ENCODE measurements at regions not wholly inside any gene's neighbourhood (a gene's known extent, or its start where the extent isn't known, plus 50 kb on each side); places are given as distances from the start of the nearest gene placed in this dataset.
"Not testable (repeated sequence)": the region's sequence is repeated elsewhere in the genome, so short reads cannot be mapped to it uniquely, and the experiment has no call there.

DNA sequence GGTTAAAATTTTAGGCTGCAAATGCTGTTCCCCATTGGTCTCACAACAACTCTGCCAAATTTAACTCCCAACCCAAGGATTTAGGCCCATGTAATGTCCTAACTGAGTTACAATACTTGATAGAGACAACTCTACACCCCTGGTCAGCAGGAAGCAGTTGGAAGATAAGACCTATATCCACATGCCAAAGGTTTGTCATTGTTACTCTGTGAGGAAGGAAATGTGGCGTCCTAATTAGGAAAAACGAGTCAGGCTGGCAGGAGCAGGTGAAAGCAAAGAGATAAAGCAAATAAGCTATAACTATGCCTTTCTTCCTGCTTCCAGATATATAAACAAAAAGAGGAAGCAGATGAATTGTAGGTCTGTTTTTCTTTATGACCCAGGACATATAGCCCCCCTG, 69.1 kb downstream of the SPIN4 start:
- WGBS, 4 donors, result 40 to 64% (median 54%) methylated on average over 2 of the region's 2 CpGs
- H3K27me3 ChIP-seq, result no peaks in the 10 kb centered on the region
- H3K27ac ChIP-seq, result no peak overlapping the region
- no peak for TF ChIP-seq POLR2A (IDR thresholded peaks at IDR 0.05)
- TF ChIP-seq, protein P1, sequence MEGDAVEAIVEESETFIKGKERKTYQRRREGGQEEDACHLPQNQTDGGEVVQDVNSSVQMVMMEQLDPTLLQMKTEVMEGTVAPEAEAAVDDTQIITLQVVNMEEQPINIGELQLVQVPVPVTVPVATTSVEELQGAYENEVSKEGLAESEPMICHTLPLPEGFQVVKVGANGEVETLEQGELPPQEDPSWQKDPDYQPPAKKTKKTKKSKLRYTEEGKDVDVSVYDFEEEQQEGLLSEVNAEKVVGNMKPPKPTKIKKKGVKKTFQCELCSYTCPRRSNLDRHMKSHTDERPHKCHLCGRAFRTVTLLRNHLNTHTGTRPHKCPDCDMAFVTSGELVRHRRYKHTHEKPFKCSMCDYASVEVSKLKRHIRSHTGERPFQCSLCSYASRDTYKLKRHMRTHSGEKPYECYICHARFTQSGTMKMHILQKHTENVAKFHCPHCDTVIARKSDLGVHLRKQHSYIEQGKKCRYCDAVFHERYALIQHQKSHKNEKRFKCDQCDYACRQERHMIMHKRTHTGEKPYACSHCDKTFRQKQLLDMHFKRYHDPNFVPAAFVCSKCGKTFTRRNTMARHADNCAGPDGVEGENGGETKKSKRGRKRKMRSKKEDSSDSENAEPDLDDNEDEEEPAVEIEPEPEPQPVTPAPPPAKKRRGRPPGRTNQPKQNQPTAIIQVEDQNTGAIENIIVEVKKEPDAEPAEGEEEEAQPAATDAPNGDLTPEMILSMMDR (IDR thresholded peaks at IDR 0.05), result no peak
- H3K4me3 ChIP-seq, result no peak overlapping the region
- H3K9me3 ChIP-seq (replicated peaks in 1 of 3), result no peaks in the 10 kb centered on the region
- no peaks in the 10 kb centered on the region for H3K36me3 ChIP-seq (replicated peaks in 1 of 2)
- DNase-seq, result peak in 1 of 7 donors; percentile 0
- no peaks in the 10 kb centered on the region for H3K4me1 ChIP-seq (replicated peaks in 1 of 2)
- intact Hi-C loops (cut with DNase I), result no loop called here

DNA sequence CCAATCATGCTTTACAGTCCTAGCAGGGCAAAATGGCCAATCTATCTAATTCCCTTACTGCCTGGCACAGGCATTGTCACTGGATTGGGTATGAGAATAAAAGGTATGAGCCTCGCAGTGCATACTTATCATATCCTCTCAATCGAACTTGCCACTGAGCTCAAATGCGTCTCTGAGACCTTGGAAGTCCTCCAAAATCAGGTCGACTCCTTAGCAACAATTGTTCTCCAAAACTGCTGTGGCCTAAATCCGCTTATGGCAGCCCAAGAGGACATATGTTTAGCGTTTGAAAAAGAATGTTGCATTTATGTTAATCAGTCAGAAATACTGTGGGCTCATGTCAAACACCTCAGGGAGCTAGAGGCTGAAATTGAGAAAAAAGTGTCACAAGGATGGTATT, 69.7 kb downstream of the SPIN4 start:
- intact Hi-C loops (cut with DNase I), result no loop called here
- WGBS, 4 donors, result 55 to 73% (median 62%) methylated on average over 6 of the region's 6 CpGs
- TF ChIP-seq, protein P1 (IDR thresholded peaks at IDR 0.05), result no peak
- TF ChIP-seq POLR2A (IDR thresholded peaks at IDR 0.05), result no peak

DNA sequence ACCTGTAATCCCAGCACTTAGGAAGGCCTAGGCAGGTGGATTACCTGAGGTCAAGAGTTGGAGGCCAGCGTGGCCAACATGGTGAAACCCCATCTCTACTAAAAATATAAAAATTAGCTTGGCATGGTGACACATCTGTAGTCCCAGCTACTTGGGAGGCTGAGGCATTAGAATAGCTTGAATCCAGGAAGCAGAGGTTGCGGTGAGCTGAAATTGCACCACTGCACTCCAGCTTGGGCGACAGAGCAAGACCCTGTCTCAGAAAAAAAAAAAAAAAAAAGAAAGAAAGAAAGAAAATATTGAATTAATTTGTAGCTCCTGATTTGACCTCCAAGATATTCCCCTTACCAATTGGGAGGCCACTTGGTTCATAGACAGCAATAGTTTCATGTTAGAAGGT, 73.7 kb downstream of the SPIN4 start:
- H3K4me1 ChIP-seq (replicated peaks in 1 of 2); H3K36me3 ChIP-seq (replicated peaks in 1 of 2); H3K4me3 ChIP-seq; intact Hi-C loops (cut with DNase I); DNase-seq; H3K27ac ChIP-seq; H3K27me3 ChIP-seq; H3K9me3 ChIP-seq (replicated peaks in 1 of 3): not testable (repeated sequence)
- WGBS, 4 donors, result 70 to 98% (median 93%) methylated on average over 3 of the region's 3 CpGs

More for the DNA sequence above, 69.7 kb downstream of the SPIN4 start:
- Histone ChIP-seq H3K4me1 (replicated peaks in 1 of 2) (no peaks in the 10 kb centered on the region), H3K27me3 (no peaks in the 10 kb centered on the region), H3K36me3 (replicated peaks in 1 of 2) (no peaks in the 10 kb centered on the region), H3K9me3 (replicated peaks in 1 of 3) (no peaks in the 10 kb centered on the region), H3K27ac (no peak overlapping the region), H3K4me3 (no peak overlapping the region)
- no peak for DNase-seq

DNA sequence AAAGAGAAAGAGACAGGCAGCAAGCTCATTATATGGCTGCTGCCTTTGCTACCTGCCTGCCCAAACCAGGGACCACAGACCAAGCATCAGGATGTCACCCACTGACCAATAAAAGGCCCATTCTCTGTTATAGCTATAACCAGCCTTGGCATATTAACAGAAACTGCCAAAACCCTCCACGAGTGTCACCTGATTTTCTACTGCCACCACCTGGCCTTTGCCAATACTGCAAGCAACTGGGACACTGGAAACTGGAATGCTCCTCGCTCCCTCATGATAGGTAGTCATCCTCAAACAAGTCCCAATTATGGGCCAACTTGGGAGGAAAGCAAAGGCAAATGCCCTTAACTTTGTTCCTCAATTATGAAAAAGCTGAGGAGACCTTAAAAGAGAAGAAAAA, 76.0 kb downstream of the SPIN4 start:
- Histone ChIP-seq H3K27me3 (peaks cover 10% of the 10 kb centered on the region), H3K9me3 (replicated peaks in 1 of 3) (no peaks in the 10 kb centered on the region), H3K4me3 (no peak overlapping the region), H3K27ac (no peak overlapping the region), H3K36me3 (replicated peaks in 1 of 2) (no peaks in the 10 kb centered on the region), H3K4me1 (replicated peaks in 1 of 2) (no peaks in the 10 kb centered on the region)
- 38 to 83% (median 41%) methylated on average over 1 to 2 of the region's 2 CpGs for WGBS, 4 donors
- intact Hi-C loops (cut with DNase I), result no loop called here
- no peak for TF ChIP-seq POLR2A (IDR thresholded peaks at IDR 0.05)
- TF ChIP-seq, protein P1 (IDR thresholded peaks at IDR 0.05), result peak; percentile 33 to 65 (median 40)
- DNase-seq, result peak; percentile 30 to 58 (median 50)

DNA sequence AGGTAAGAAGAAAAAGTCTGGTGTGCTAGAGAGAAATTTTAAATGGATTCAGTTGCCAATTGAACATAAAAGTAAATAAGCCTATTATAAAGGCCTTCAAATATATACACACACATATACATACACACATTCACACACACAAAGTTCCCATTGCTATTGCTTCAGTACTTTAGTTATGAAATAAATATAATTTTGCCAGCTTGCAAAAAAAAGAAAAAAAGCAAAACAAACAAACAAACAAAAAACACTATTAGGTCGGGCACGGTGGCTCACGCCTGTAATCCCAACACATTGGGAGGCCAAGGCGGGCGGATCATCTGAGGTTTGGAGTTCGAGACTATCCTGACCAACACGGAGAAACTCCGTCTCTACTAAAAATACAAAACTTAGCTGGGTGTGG, 80.3 kb downstream of the SPIN4 start:
- WGBS, 4 donors, result 88 to 100% (median 93%) methylated on average over 8 of the region's 8 CpGs
- H3K4me3 ChIP-seq, result no peak overlapping the region
- no peak overlapping the region for H3K27ac ChIP-seq
- TF ChIP-seq, protein P1 (IDR thresholded peaks at IDR 0.05), result no peak
- TF ChIP-seq POLR2A (IDR thresholded peaks at IDR 0.05), result no peak
- H3K27me3 ChIP-seq, result peaks cover 22% of the 10 kb centered on the region
- DNase-seq, result no peak
- intact Hi-C loops (cut with DNase I), result no loop called here
- no peaks in the 10 kb centered on the region for H3K36me3 ChIP-seq (replicated peaks in 1 of 2)
- no peaks in the 10 kb centered on the region for H3K4me1 ChIP-seq (replicated peaks in 1 of 2)
- H3K9me3 ChIP-seq (replicated peaks in 1 of 3), result no peaks in the 10 kb centered on the region
